OCI-LY1 (cell line): ENCODE measurements at regions not wholly inside any gene's neighbourhood (a gene's known extent, or its start where the extent isn't known, plus 50 kb on each side); places are given as distances from the start of the nearest gene placed in this dataset.

Experiments used
- H2AFZ ChIP-seq: fragments of 200-600 bp; sonication (generic), shearing (Covaris generic); 2 replicates; pipeline ENCODE4 v1.6.0; 2014; ENCODE audit warnings: antibody characterized with exemption, mild to moderate bottlenecking, low read length
- H3F3A ChIP-seq: fragments of 200-600 bp; sonication (generic), shearing (Covaris generic); 2 replicates; pipeline ENCODE4 v1.6.0; 2014; ENCODE audit warnings: mild to moderate bottlenecking, antibody characterized with exemption, low read length, moderate library complexity; ENCODE audit not compliant: insufficient read depth
- H3K27ac ChIP-seq: fragments of 200-600 bp; sonication (generic); 2 replicates; pipeline ENCODE4 v1.5.1; 2014; ENCODE audit warnings: low read length, mixed run types, mild to moderate bottlenecking, low read depth; ENCODE audit not compliant: poor library complexity, severe bottlenecking
- H3K27me3 ChIP-seq: fragments of 200-600 bp; sonication (generic); 2 replicates; pipeline ENCODE4 v1.6.0; 2014; ENCODE audit warnings: antibody characterized with exemption, mild to moderate bottlenecking, low read length, moderate library complexity; ENCODE audit not compliant: insufficient read depth
- H3K36me3 ChIP-seq: fragments of 200-600 bp; sonication (generic); 2 replicates; pipeline ENCODE4 v1.6.1; 2014; ENCODE audit warnings: mild to moderate bottlenecking, antibody characterized with exemption, low read length, moderate library complexity, mixed read lengths; ENCODE audit not compliant: insufficient read depth
- H3K4me1 ChIP-seq: fragments of 200-600 bp; sonication (generic); 2 replicates; pipeline ENCODE4 v1.5.1; 2014; ENCODE audit warnings: mild to moderate bottlenecking, low read length, moderate library complexity; ENCODE audit not compliant: insufficient read depth, severe bottlenecking
- H3K4me2 ChIP-seq: fragments of 200-600 bp; sonication (generic), shearing (Covaris generic); 2 replicates; pipeline ENCODE4 v1.6.1; 2014; ENCODE audit warnings: low read length
- H3K4me3 ChIP-seq: fragments of 200-600 bp; sonication (generic); 2 replicates; pipeline ENCODE4 v1.5.1; 2014; ENCODE audit warnings: low read length, low read depth, mild to moderate bottlenecking, mixed read lengths; ENCODE audit not compliant: poor library complexity, severe bottlenecking
- H3K79me2 ChIP-seq: fragments of 200-600 bp; shearing (Covaris generic); 2 replicates; pipeline ENCODE4 v1.6.1; 2016; ENCODE audit warnings: mixed run types, low read length, mixed read lengths; ENCODE audit not compliant: insufficient read depth
- H3K9ac ChIP-seq: fragments of 200-600 bp; sonication (generic), shearing (Covaris generic); 2 replicates; pipeline ENCODE4 v1.6.1; 2014; ENCODE audit warnings: mild to moderate bottlenecking, low read length, mixed read lengths
- H3K9me2 ChIP-seq: fragments of 200-600 bp; sonication (generic), shearing (Covaris generic); 2 replicates; pipeline ENCODE4 v1.6.1; 2014; ENCODE audit warnings: low read depth, mild to moderate bottlenecking, low read length, mixed read lengths
- H3K9me3 ChIP-seq: fragments of 200-600 bp; shearing (Covaris generic); 2 replicates; pipeline ENCODE4 v1.6.1; 2014; ENCODE audit warnings: low read length, mixed read lengths
- H4K20me1 ChIP-seq: fragments of 200-600 bp; sonication (generic), shearing (Covaris generic); 2 replicates; pipeline ENCODE4 v1.6.0; 2016; ENCODE audit warnings: mild to moderate bottlenecking, low read length; ENCODE audit not compliant: insufficient read depth
- EZH2 ChIP-seq: fragments of 200-600 bp; sonication (generic), shearing (Covaris generic); IDR thresholded peaks from 2 replicates; pipeline ENCODE4 v1.8.0; 2017; ENCODE audit warnings: borderline replicate concordance, mixed run types, mild to moderate bottlenecking, antibody characterized with exemption, low read length, moderate library complexity, mixed read lengths
- TF ChIP-seq, protein P1 (sequence below): fragments of 200-600 bp; sonication (generic), shearing (Covaris generic); IDR thresholded peaks from 2 replicates; pipeline ENCODE4 v1.5.1; 2017; ENCODE audit warnings: mild to moderate bottlenecking, antibody characterized with exemption, low read length, moderate library complexity, mixed read lengths

- Histone ChIP-seq H4K20me1 (no peaks in the 10 kb centered on the region), H3K27me3 (no peaks in the 10 kb centered on the region), H3K4me1 (no peaks in the 10 kb centered on the region), H3K9me2 (no peaks in the 10 kb centered on the region), H3K27ac (no peak overlapping the region), H2AFZ (no peak overlapping the region), H3K9me3 (no peaks in the 10 kb centered on the region), H3K4me3 (no peak overlapping the region), H3K79me2 (no peaks in the 10 kb centered on the region), H3K36me3 (no peaks in the 10 kb centered on the region), H3F3A (no peaks in the 10 kb centered on the region), H3K4me2 (no peak overlapping the region), H3K9ac (no peak overlapping the region)
- no peak for TF ChIP-seq EZH2
- TF ChIP-seq, protein P1, sequence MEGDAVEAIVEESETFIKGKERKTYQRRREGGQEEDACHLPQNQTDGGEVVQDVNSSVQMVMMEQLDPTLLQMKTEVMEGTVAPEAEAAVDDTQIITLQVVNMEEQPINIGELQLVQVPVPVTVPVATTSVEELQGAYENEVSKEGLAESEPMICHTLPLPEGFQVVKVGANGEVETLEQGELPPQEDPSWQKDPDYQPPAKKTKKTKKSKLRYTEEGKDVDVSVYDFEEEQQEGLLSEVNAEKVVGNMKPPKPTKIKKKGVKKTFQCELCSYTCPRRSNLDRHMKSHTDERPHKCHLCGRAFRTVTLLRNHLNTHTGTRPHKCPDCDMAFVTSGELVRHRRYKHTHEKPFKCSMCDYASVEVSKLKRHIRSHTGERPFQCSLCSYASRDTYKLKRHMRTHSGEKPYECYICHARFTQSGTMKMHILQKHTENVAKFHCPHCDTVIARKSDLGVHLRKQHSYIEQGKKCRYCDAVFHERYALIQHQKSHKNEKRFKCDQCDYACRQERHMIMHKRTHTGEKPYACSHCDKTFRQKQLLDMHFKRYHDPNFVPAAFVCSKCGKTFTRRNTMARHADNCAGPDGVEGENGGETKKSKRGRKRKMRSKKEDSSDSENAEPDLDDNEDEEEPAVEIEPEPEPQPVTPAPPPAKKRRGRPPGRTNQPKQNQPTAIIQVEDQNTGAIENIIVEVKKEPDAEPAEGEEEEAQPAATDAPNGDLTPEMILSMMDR = no peak
Measured at GRCh38 chr11:41971592-41971991, 512.1 kb upstream of the LRRC4C start.

DNA sequence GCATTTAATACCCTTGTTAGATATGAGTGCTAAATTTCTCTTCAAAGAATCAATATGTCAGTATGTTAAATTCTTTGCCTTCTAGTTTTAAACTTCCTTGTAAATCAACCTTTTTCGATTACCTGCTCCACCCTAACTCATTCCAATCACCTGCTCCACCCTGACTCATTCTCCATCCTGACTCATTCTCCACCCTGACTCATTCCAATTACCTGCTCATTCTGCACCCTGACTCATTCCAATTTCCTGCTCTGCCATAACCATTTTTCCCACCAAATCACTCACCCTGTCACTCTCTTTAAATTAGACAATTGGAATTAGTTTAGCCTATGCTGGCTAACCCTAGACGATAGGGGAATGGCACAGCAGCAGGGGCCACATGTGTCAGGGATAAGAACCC lies 519.5 kb upstream of the LRRC4C start:
- no peaks in the 10 kb centered on the region for H3K4me1 ChIP-seq
- TF ChIP-seq, protein P1 = no peak
- TF ChIP-seq EZH2 = no peak

GRCh38 chr11:41980741-41981140 lies 521.3 kb upstream of the LRRC4C start:
- H3K27ac ChIP-seq = no peak overlapping the region
- H4K20me1 ChIP-seq = no peaks in the 10 kb centered on the region
- H2AFZ ChIP-seq = no peak overlapping the region
- H3K4me2 ChIP-seq = no peak overlapping the region
- no peaks in the 10 kb centered on the region for H3K79me2 ChIP-seq
- no peaks in the 10 kb centered on the region for H3K27me3 ChIP-seq
- H3K9me2 ChIP-seq = no peaks in the 10 kb centered on the region
- H3K9me3 ChIP-seq = no peaks in the 10 kb centered on the region
- H3K4me3 ChIP-seq = no peak overlapping the region
- H3K4me1 ChIP-seq = no peaks in the 10 kb centered on the region
- no peak overlapping the region for H3K9ac ChIP-seq
- TF ChIP-seq, protein P1 = no peak
- no peak for TF ChIP-seq EZH2
- no peaks in the 10 kb centered on the region for H3F3A ChIP-seq
- H3K36me3 ChIP-seq = no peaks in the 10 kb centered on the region

More for the DNA sequence above, 519.5 kb upstream of the LRRC4C start:
- no peak overlapping the region for H3K4me3 ChIP-seq
- H3K4me2 ChIP-seq = no peak overlapping the region
- H2AFZ ChIP-seq = no peak overlapping the region
- no peaks in the 10 kb centered on the region for H3K79me2 ChIP-seq
- no peaks in the 10 kb centered on the region for H3K9me2 ChIP-seq
- H3K27ac ChIP-seq = no peak overlapping the region
- no peaks in the 10 kb centered on the region for H3F3A ChIP-seq
- no peaks in the 10 kb centered on the region for H3K36me3 ChIP-seq
- H3K9ac ChIP-seq = no peak overlapping the region
- no peaks in the 10 kb centered on the region for H4K20me1 ChIP-seq
- H3K27me3 ChIP-seq = no peaks in the 10 kb centered on the region
- H3K9me3 ChIP-seq = no peaks in the 10 kb centered on the region
